Pancreas (tissue), 10 donors: ENCODE measurements at regions not wholly inside any gene's neighbourhood (a gene's known extent, or its start where the extent isn't known, plus 50 kb on each side); places are given as distances from the start of the nearest gene placed in this dataset.

Source experiments
- ATAC-seq, 4 donors: fragments of 200-7000 bp; cut with Tn5 transposase; one replicate each; pipeline versions ENCODE4 v1.8.0 to v1.9.1; 2020; ENCODE audit warnings: mild to moderate bottlenecking in 4 of 4, moderate library complexity in 4 of 4
- DNase-seq, 6 donors: peaks; one replicate each; pipeline ENCODE4 v3.0.0-alpha.2; 2020
- FAIRE-seq: peaks from 2 replicates; lab custom pipeline; 2012; peaks lifted over from hg19 to GRCh38; lab: Jason Lieb, UNC
- H3K27ac ChIP-seq, 4 donors: fragments of 200-600 bp; sonication (generic); 1 replicate in 3 of 4; 2 replicates in 1 of 4; pipeline versions ENCODE4 v1.5.0 to v1.8.0; 2020
- H3K27me3 ChIP-seq, 4 donors: fragments of 200-600 bp; one replicate each; pipeline ENCODE4 v1.8.0; 2021
- H3K36me3 ChIP-seq, 3 donors: fragments of 200-600 bp; sonication (generic) in 1 of 3; one replicate each; pipeline versions ENCODE4 v1.5.0 to v1.8.0; 2020 to 2021
- H3K4me1 ChIP-seq, 3 donors: fragments of 200-600 bp; one replicate each; pipeline ENCODE4 v1.8.0; 2021
- H3K4me3 ChIP-seq, 4 donors: fragments of 200-600 bp; sonication (generic) in 2 of 4; one replicate each; pipeline versions ENCODE4 v1.5.0 to v1.8.0; 2020 to 2021
- H3K9me3 ChIP-seq, 4 donors: fragments of 200-600 bp; one replicate each; pipeline ENCODE4 v1.8.0; 2021
- WGBS, 2 donors: extraction: QIAGEN DNeasy Blood & Tissue Kit; methylation state at CpG; one replicate each; pipeline ENCODE4 v1.1.7; 2013; 5-methylcytosine and 5-hydroxymethylcytosine counted together
- intact Hi-C, 3 donors: fragments of 100-400 bp; cut with DNase I; formaldehyde crosslinking; loops; one replicate each; pipeline versions ENCODE4 v1.11.1 to v1.14.2; 2022
- TF ChIP-seq, protein P1 (sequence below), 4 donors: fragments of 200-600 bp; sonication (generic) in 3 of 4; IDR thresholded peaks; one replicate each; pipeline versions ENCODE4 v1.5.0 to v1.8.0; 2021; ENCODE audit warnings: antibody characterized with exemption in 4 of 4
- donor health status: healthy with polysubstance abuse.
- donor health status: DM: no; HTN: no; CAD: no; lungs with moderate emphysema.
- donor health status: DM: no; HTN: no; CAD: no.
- donor health status: control.
- donor health status: control.
- donor health status: Bipolar disorder and iron deficiency.
- donor health status: DM: yes; HTN: yes; CAD: no.
- donor health status: DM: no; HTN: no; CAD: no.
- donor health status: DM: no; HTN: no; CAD: no.
- donor health status: DM: yes; HTN: yes; CAD: no.

DNA sequence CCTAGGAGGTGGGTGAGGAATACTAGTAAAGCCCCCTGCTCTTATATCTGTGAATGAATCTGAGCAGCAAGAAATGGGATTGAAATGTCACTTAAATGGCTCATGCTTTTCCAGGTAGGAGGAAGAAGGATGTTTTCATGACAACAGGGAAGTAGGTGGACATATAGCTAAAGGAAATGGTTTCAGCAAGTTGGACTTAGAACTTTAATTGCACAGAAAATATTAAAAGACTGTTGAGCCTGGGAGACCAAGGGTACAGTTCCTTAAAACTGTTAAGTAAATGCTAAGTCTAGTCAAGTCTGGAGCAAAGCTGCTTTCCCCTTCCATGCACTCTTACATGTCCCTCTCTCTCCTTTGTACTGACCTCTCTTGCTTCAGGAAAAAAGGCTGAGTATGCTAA is 301.3 kb downstream of the HGF start:
- H3K27ac ChIP-seq: no peak overlapping the region
- TF ChIP-seq, protein P1, sequence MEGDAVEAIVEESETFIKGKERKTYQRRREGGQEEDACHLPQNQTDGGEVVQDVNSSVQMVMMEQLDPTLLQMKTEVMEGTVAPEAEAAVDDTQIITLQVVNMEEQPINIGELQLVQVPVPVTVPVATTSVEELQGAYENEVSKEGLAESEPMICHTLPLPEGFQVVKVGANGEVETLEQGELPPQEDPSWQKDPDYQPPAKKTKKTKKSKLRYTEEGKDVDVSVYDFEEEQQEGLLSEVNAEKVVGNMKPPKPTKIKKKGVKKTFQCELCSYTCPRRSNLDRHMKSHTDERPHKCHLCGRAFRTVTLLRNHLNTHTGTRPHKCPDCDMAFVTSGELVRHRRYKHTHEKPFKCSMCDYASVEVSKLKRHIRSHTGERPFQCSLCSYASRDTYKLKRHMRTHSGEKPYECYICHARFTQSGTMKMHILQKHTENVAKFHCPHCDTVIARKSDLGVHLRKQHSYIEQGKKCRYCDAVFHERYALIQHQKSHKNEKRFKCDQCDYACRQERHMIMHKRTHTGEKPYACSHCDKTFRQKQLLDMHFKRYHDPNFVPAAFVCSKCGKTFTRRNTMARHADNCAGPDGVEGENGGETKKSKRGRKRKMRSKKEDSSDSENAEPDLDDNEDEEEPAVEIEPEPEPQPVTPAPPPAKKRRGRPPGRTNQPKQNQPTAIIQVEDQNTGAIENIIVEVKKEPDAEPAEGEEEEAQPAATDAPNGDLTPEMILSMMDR (IDR thresholded peaks at IDR 0.05): no peak
- no peaks in the 10 kb centered on the region for H3K9me3 ChIP-seq
- H3K36me3 ChIP-seq: no peaks in the 10 kb centered on the region
- no peak for ATAC-seq
- no peak for DNase-seq
- FAIRE-seq: no peak
- peaks cover 4 to 9% (median 5%) of the 10 kb centered on the region in 3 donors for H3K4me1 ChIP-seq
- no peaks in the 10 kb centered on the region for H3K27me3 ChIP-seq
- intact Hi-C loops: no loop called here
- no peak overlapping the region for H3K4me3 ChIP-seq

DNA sequence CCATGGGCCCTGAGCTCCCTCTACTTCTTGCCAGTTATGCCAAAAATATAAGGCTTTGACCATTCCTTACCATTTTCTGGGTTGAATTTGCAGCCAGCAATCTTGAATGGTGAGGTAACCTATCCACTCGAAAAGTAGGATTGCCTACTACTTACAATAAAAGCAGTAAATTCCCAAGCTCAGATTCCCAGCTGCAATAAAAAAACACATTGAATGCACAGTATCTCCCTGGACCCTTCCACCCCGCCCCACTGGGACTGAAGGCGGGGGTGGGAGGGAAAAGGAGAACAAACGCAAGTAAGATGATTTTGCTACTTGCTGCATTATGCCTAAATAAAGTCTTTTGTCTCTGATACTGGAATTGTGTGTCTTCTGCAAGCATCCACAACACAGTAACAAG is 301.9 kb downstream of the HGF start:
- DNase-seq (no peak), ATAC-seq (no peak), FAIRE-seq (no peak)
- H3K36me3 ChIP-seq: no peaks in the 10 kb centered on the region
- intact Hi-C loops: no loop called here
- no peak overlapping the region for H3K27ac ChIP-seq
- H3K27me3 ChIP-seq: no peaks in the 10 kb centered on the region
- H3K4me3 ChIP-seq: no peak overlapping the region
- 82 to 90% methylated on average over 4 of the region's 4 CpGs for WGBS, 2 donors
- peaks cover 4 to 9% (median 5%) of the 10 kb centered on the region in 3 donors for H3K4me1 ChIP-seq
- TF ChIP-seq, protein P1 (IDR thresholded peaks at IDR 0.05): no peak
- H3K9me3 ChIP-seq: no peaks in the 10 kb centered on the region

DNA sequence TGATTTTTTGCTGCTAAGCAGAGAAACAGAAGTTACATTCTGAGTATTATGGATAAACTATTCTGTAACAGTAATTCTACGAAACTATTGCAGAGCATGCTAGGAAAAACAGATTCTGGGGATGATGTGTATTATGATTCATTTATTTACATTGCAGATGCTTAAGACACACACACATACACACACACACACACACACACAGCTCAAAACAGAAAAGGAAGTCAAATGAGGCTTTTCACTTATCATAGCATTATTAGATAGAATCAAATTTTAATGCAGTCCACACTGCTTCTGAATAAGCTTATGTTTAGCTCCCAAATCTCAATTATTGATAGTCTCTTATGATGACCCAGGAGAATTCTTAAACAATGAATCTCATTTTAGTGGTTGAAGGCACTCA is 307.2 kb downstream of the HGF start:
- no peaks in the 10 kb centered on the region for H3K4me1 ChIP-seq
- DNase-seq (no peak), FAIRE-seq (no peak), ATAC-seq (no peak)
- no peaks in the 10 kb centered on the region for H3K36me3 ChIP-seq
- TF ChIP-seq, protein P1 (IDR thresholded peaks at IDR 0.05): no peak
- intact Hi-C loops: no loop called here
- 87 to 100% methylated on average over 1 of the region's 1 CpG for WGBS, 2 donors
- no peaks in the 10 kb centered on the region for H3K9me3 ChIP-seq
- no peaks in the 10 kb centered on the region for H3K27me3 ChIP-seq
- no peak overlapping the region for H3K4me3 ChIP-seq
- no peak overlapping the region for H3K27ac ChIP-seq

DNA sequence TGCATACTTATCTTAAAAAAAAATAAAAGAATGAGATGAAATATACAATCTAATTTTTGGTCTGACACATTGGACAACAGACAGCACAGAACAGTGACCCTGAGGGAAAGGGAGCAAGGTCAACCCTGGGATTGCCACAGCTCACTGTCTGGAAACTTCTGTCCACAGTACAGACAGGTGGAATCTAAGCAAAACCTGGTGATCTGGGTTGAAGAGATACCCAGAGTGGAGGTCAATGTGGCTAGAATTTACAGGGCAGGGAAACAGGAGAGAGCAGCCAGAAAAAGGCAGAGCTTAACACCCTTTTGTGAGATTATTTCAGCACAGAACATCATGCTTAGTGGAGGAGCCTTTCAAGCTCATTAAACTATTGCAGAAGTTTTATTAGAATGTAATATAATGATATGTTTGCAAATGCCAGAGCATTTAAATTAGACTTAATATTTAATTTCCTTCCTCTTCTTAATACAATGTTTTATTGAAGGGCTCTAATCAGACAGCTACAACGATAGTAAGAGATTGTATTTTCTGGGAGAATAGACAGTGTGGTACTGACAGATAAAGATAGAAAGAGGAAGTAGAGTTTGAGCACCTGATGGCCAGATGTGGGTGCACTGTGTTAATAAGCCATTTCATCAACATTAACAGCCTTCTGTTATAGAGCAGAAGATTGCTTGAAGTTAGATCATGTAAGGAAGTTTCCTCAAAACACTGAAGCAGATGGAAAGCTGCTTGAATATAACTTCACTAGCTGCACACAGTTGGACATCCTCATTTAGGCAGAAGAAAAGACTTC is 309.4 kb downstream of the HGF start:
- no peaks in the 10 kb centered on the region for H3K36me3 ChIP-seq
- no peaks in the 10 kb centered on the region for H3K4me1 ChIP-seq
- DNase-seq (no peak), ATAC-seq (no peak), FAIRE-seq (no peak)
- intact Hi-C loops: no loop called here
- no peaks in the 10 kb centered on the region for H3K27me3 ChIP-seq
- no peak overlapping the region for H3K27ac ChIP-seq
- no peak overlapping the region for H3K4me3 ChIP-seq
- TF ChIP-seq, protein P1 (IDR thresholded peaks at IDR 0.05): no peak
- H3K9me3 ChIP-seq: no peaks in the 10 kb centered on the region
- WGBS, 2 donors: 4 to 11% methylated on average over 1 of the region's 1 CpG

DNA sequence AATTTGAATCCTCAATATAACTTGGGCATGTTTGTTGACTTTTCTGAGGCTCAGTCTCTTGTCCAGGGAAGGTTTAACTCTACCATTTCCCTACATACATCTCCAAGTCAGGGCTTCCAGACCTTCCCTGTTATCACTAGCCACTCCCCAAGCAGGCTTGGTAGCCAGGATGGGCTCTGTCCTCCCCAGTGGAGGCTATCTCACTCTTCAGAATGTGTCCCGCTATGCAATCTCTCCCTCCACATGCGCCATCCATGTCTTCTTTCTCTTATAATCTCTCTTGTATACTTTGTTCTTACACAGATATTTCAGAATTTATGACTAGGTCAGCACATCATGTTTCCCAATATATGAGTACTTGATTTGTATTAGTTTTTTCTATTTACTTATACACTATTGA is 310.4 kb downstream of the HGF start:
- ATAC-seq: no peak
- intact Hi-C loops: loop anchor here in 1 of 3 donors (10.0 kb wide), 1 partner anchor 755 kb away; no protein-coding TSS in a partner anchor
- Histone ChIP-seq H3K4me3 (no peak overlapping the region), H3K27ac (no peak overlapping the region), H3K9me3 (no peaks in the 10 kb centered on the region), H3K4me1 (no peaks in the 10 kb centered on the region), H3K36me3 (no peaks in the 10 kb centered on the region), H3K27me3 (no peaks in the 10 kb centered on the region)
- FAIRE-seq: no peak
- TF ChIP-seq, protein P1 (IDR thresholded peaks at IDR 0.05): no peak
- WGBS, 2 donors: 86 to 92% methylated on average over 2 of the region's 2 CpGs
- no peak for DNase-seq
